CD14-positive monocyte (primary cell): ENCODE measurements at regions not wholly inside any gene's neighbourhood (a gene's known extent, or its start where the extent isn't known, plus 50 kb on each side); places are given as distances from the start of the nearest gene placed in this dataset.

Source experiments
- DNase-seq, 3 donors: peaks; one replicate each; pipeline ENCODE4 v3.0.0-alpha.2; 2011 to 2022
- H2AFZ ChIP-seq: 2 replicates; pipeline ENCODE4 v1.6.0; 2012; ENCODE audit warnings: mild to moderate bottlenecking, low read depth, low read length, inconsistent platforms; ENCODE audit not compliant: insufficient read depth, poor library complexity, severe bottlenecking
- H3K27ac ChIP-seq, 2 donors: 1 replicate in 1 of 2; 2 replicates in 1 of 2; pipeline ENCODE4 v1.5.1; 2012 to 2013; ENCODE audit warnings: low read length in 2 of 2, control low read depth in 1 of 2, inconsistent platforms in 1 of 2, low read depth in 1 of 2, mild to moderate bottlenecking in 1 of 2
- H3K27me3 ChIP-seq, 2 donors: one replicate each; pipeline versions ENCODE4 v1.6.0 to v1.6.1; 2011 to 2013; ENCODE audit warnings: low read length in 2 of 2; ENCODE audit not compliant: control insufficient read depth in 2 of 2, insufficient read depth in 2 of 2
- H3K36me3 ChIP-seq, 2 donors: replicated peaks in 1 of 2; 1 replicate in 1 of 2; 2 replicates in 1 of 2; pipeline versions ENCODE4 v1.5.1 to v1.6.1; 2012 to 2013; ENCODE audit warnings: low read length in 2 of 2, control low read depth in 1 of 2, inconsistent platforms in 1 of 2, mild to moderate bottlenecking in 1 of 2; ENCODE audit not compliant: insufficient read depth in 2 of 2, control insufficient read depth in 1 of 2
- H3K4me1 ChIP-seq, 2 donors: 1 replicate in 1 of 2; 2 replicates in 1 of 2; pipeline versions ENCODE4 v1.5.1 to v1.6.1; 2012 to 2013; ENCODE audit warnings: low read length in 2 of 2, control low read depth in 1 of 2, inconsistent platforms in 1 of 2, mild to moderate bottlenecking in 1 of 2, moderate library complexity in 1 of 2; ENCODE audit not compliant: insufficient read depth in 2 of 2, control insufficient read depth in 1 of 2
- H3K4me2 ChIP-seq: replicated peaks from 2 replicates; pipeline ENCODE3; 2012; ENCODE audit warnings: low read length, moderate library complexity, mild to moderate bottlenecking; ENCODE audit not compliant: poor library complexity, severe bottlenecking; ENCODE audit errors: extremely low read depth
- H3K4me3 ChIP-seq, 3 experiments: fragments of 200-600 bp in 1 of 3; sonication (generic) in 1 of 3; replicated peaks in 1 of 3; 1 replicate in 2 of 3; 2 replicates in 1 of 3; pipeline ENCODE4 v1.5.1; 2011 to 2013; ENCODE audit warnings: low read length in 3 of 3, mild to moderate bottlenecking in 3 of 3, control low read depth in 2 of 3, low read depth in 2 of 3, inconsistent platforms in 1 of 3, moderate library complexity in 1 of 3
- H3K79me2 ChIP-seq: 2 replicates; pipeline ENCODE4 v1.6.0; 2012; ENCODE audit warnings: mild to moderate bottlenecking, control low read depth, inconsistent platforms, low read length, moderate library complexity; ENCODE audit not compliant: insufficient read depth
- H3K9ac ChIP-seq: 2 replicates; pipeline ENCODE4 v1.6.0; 2017; ENCODE audit warnings: low read length, mild to moderate bottlenecking; ENCODE audit not compliant: insufficient read depth, poor library complexity, severe bottlenecking
- H3K9me3 ChIP-seq, 2 donors: replicated peaks in 1 of 2; 1 replicate in 1 of 2; 2 replicates in 1 of 2; pipeline versions ENCODE4 v1.5.1 to v1.6.1; 2012 to 2013; ENCODE audit warnings: low read length in 2 of 2, control low read depth in 1 of 2; ENCODE audit not compliant: control insufficient read depth in 1 of 2, insufficient read depth in 1 of 2
- H4K20me1 ChIP-seq: 2 replicates; pipeline ENCODE4 v1.6.0; 2012; ENCODE audit warnings: mild to moderate bottlenecking, low read length, control low read depth, moderate library complexity; ENCODE audit not compliant: insufficient read depth
- H3K27ac Mint-ChIP-seq, 7 donors: one replicate each; pipeline ENCODE4 v1.8.0; 2020; ENCODE audit warnings: mild to moderate bottlenecking in 7 of 7, mixed read lengths in 7 of 7, moderate library complexity in 6 of 7, inconsistent platforms in 2 of 7
- H3K27me3 Mint-ChIP-seq, 3 donors: one replicate each; pipeline ENCODE4 v1.8.0; 2021 to 2022; ENCODE audit warnings: low read depth in 3 of 3, mild to moderate bottlenecking in 3 of 3, mixed read lengths in 3 of 3, moderate library complexity in 3 of 3, inconsistent platforms in 1 of 3
- H3K36me3 Mint-ChIP-seq, 2 donors: one replicate each; pipeline ENCODE4 v1.8.0; 2020; ENCODE audit warnings: mixed read lengths in 2 of 2, inconsistent platforms in 1 of 2, mild to moderate bottlenecking in 1 of 2
- H3K4me1 Mint-ChIP-seq: one replicate; pipeline ENCODE4 v1.8.0; 2020; ENCODE audit warnings: mild to moderate bottlenecking, mixed read lengths
- H3K4me3 Mint-ChIP-seq, 2 donors: one replicate each; pipeline ENCODE4 v1.8.0; 2020; ENCODE audit warnings: mild to moderate bottlenecking in 2 of 2, mixed read lengths in 2 of 2, moderate library complexity in 1 of 2
- H3K9me3 Mint-ChIP-seq, 7 donors: one replicate each; pipeline ENCODE4 v1.8.0; 2020 to 2022; ENCODE audit warnings: mixed read lengths in 7 of 7, mild to moderate bottlenecking in 6 of 7, moderate library complexity in 6 of 7, inconsistent platforms in 2 of 7
- WGBS: methylation state at CpG from one replicate; pipeline ENCODE4 v1.1.5; 2013; ENCODE audit warnings: missing lambda C conversion rate; ENCODE audit not compliant: insufficient coverage; 5-methylcytosine and 5-hydroxymethylcytosine counted together
- intact Hi-C, 2 donors: fragments of 100-400 bp; cut with micrococcal nuclease; formaldehyde crosslinking; loops; one replicate each; pipeline versions ENCODE4 v1.15.0 to v1.15.1; 2023
- TF ChIP-seq, protein P1 (sequence below): fragments of 200-600 bp; IDR thresholded peaks from one replicate; pipeline ENCODE4 v1.8.0; 2022; ENCODE audit warnings: antibody characterized with exemption, mild to moderate bottlenecking

DNA sequence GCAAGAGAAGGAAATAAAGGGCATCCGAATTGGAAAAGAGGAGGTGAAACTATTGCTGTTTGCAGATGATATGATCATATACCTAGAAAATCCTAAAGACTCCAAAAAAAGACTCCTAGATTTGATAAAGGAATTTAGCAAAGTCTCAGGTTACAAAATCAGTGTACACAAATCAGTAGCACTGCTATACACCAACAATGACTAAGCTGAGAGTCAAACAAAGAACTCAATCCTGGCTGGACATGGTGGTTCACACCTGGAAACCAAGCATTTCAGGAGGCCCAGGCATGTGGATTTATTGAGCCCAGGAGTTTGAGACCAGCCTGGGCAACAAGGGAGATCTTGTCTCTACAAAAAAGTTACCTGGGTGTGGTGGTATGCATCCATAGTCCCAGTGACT, 188.7 kb upstream of the PLXNC1 start:
- H3K27me3 Mint-ChIP-seq: no peaks in the 10 kb centered on the region
- H3K4me1 Mint-ChIP-seq: peaks cover 2% of the 10 kb centered on the region
- Histone ChIP-seq H3K9me3 (peaks cover 0 to 8% of the 10 kb centered on the region in 2 donors), H4K20me1 (no peaks in the 10 kb centered on the region), H3K4me1 (no peaks in the 10 kb centered on the region), H3K27ac (no peak overlapping the region), H3K4me2 (no peak overlapping the region), H3K79me2 (no peaks in the 10 kb centered on the region), H3K4me3 (no peak overlapping the region), H2AFZ (no peak overlapping the region), H3K9ac (no peak overlapping the region), H3K27me3 (no peaks in the 10 kb centered on the region), H3K36me3 (no peaks in the 10 kb centered on the region)
- peaks cover 7 to 25% (median 13%) of the 10 kb centered on the region in 7 donors for H3K9me3 Mint-ChIP-seq
- H3K4me3 Mint-ChIP-seq: no peak overlapping the region
- no peaks in the 10 kb centered on the region for H3K36me3 Mint-ChIP-seq
- intact Hi-C loops: no loop called here
- no CpG with 5 or more reads among the region's 1 CpG for WGBS
- TF ChIP-seq, protein P1, sequence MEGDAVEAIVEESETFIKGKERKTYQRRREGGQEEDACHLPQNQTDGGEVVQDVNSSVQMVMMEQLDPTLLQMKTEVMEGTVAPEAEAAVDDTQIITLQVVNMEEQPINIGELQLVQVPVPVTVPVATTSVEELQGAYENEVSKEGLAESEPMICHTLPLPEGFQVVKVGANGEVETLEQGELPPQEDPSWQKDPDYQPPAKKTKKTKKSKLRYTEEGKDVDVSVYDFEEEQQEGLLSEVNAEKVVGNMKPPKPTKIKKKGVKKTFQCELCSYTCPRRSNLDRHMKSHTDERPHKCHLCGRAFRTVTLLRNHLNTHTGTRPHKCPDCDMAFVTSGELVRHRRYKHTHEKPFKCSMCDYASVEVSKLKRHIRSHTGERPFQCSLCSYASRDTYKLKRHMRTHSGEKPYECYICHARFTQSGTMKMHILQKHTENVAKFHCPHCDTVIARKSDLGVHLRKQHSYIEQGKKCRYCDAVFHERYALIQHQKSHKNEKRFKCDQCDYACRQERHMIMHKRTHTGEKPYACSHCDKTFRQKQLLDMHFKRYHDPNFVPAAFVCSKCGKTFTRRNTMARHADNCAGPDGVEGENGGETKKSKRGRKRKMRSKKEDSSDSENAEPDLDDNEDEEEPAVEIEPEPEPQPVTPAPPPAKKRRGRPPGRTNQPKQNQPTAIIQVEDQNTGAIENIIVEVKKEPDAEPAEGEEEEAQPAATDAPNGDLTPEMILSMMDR: no peak
- DNase-seq: no peak
- H3K27ac Mint-ChIP-seq: no peak overlapping the region

- Mint-ChIP-seq H3K9me3 (peaks cover 7 to 25% (median 13%) of the 10 kb centered on the region in 7 donors), H3K4me3 (no peak overlapping the region), H3K36me3 (no peaks in the 10 kb centered on the region), H3K4me1 (peaks cover 2% of the 10 kb centered on the region), H3K27me3 (no peaks in the 10 kb centered on the region), H3K27ac (no peak overlapping the region)
- DNase-seq: no peak
- Histone ChIP-seq H3K9me3 (peaks cover 0 to 8% of the 10 kb centered on the region in 2 donors), H3K4me2 (no peak overlapping the region), H3K27ac (no peak overlapping the region), H3K4me1 (no peaks in the 10 kb centered on the region), H3K9ac (no peak overlapping the region), H3K27me3 (no peaks in the 10 kb centered on the region), H4K20me1 (no peaks in the 10 kb centered on the region), H3K79me2 (no peaks in the 10 kb centered on the region), H3K36me3 (no peaks in the 10 kb centered on the region), H3K4me3 (no peak overlapping the region), H2AFZ (no peak overlapping the region)
- WGBS: no CpG with 5 or more reads among the region's 2 CpGs
- intact Hi-C loops: no loop called here
- TF ChIP-seq, protein P1: no peak
These were observed 187.9 kb upstream of the PLXNC1 start for GRCh38 chr12:93960521-93960920.
